ENCODE measurements at regions not wholly inside any gene's neighbourhood (a gene's known extent, or its start where the extent isn't known, plus 50 kb on each side); places are given as distances from the start of the nearest gene placed in this dataset.

DNA sequence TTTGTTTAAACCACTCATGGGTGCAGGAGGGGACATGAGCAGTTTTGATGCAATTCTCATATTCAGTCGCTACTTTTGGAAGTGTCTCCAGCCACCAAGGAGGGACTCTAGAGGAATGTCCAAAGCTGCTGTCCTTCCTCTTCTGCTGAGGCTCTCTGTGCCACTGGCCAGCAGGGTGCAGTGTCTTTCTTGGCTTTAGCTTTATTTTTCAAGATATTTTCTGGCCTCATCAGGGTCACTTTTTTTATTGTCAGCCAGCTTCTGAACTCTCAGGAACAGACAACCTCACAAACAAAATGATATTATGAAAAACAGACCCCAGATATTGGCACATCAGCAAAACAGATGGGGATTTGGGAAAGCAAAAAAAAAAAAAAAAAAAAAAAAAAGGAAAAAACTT, 289.3 kb upstream of the ZSWIM2 start:
- H3K4me1 Mint-ChIP-seq: no peaks in the 10 kb centered on the region
- DNase-seq: peak; percentile 8
- no peaks in the 10 kb centered on the region for H3K36me3 Mint-ChIP-seq
- peak; percentile 62 to 70 for ATAC-seq (replicated peaks)
- H3K4me3 Mint-ChIP-seq: no peak overlapping the region
- H3K27ac Mint-ChIP-seq: no peak overlapping the region
- no peaks in the 10 kb centered on the region for H3K9me3 Mint-ChIP-seq
- no peaks in the 10 kb centered on the region for H3K27me3 Mint-ChIP-seq

DNA sequence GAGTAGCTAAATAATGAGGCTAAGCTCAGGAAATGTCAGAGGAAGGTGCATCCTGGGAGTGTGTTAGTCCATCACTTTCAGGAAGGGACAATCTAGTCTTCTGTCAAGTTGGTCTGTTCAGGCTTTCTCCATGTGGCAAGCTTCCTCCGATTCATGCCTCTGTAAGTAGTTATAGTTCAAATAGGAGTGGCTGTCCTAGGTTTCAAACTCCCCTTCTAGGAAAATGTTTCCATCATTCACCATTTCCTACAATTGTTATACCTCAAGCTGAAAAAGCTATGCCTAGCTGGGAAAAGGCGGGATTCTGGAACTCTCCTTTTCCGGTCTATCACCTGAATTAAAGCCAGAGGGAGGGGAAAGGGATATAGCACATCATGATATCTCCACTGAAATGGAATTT, 287.7 kb upstream of the ZSWIM2 start:
- H3K27me3 Mint-ChIP-seq: no peaks in the 10 kb centered on the region
- H3K4me3 Mint-ChIP-seq: no peak overlapping the region
- H3K4me1 Mint-ChIP-seq: no peaks in the 10 kb centered on the region
- H3K36me3 Mint-ChIP-seq: no peaks in the 10 kb centered on the region
- H3K9me3 Mint-ChIP-seq: peaks cover 0 to 3% of the 10 kb centered on the region in 2 donors
- ATAC-seq (replicated peaks) (no peak), DNase-seq (no peak)
- H3K27ac Mint-ChIP-seq: no peak overlapping the region

DNA sequence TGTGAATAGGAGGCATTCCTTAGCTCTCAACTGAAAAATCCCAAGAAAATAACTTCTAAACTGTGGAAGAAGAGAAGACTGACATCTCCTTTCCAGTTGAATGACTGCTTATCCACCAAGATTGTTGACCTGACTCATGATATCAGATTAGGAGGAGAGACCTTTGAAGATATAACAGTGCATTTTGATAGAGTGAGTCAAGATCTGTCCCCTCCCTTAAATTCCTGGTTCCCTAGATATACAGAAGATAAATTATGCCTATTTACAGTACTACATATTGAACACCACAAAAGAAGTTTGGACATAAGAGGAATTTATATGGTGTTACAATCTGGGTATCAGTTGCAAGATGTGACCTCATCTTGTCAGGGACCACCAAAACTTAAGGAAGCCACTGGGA, 285.3 kb upstream of the ZSWIM2 start:
- no peaks in the 10 kb centered on the region for H3K36me3 Mint-ChIP-seq

DNA sequence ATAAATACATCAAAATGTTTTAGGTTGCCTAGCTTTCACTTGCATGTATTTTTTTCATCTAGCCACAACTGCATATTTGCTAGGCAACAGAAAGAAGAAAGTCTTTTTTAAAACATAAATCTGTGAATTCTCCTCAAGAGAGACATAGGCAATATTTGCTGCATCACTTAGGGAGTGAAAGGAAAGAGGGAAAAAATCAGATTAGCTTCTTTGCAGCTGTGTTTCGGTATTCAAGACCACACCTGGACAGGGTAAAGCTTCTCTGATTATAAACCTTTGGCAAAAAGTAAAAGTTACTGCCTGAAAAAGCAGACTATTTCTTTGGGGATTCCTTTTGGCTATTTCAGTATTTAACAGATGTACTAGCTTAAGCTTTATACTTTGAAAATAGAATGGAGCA, 280.9 kb upstream of the ZSWIM2 start:
- no peak overlapping the region for H3K4me3 Mint-ChIP-seq
- H3K27ac Mint-ChIP-seq: no peak overlapping the region
- DNase-seq: no peak
- H3K36me3 Mint-ChIP-seq: no peaks in the 10 kb centered on the region
- H3K9me3 Mint-ChIP-seq: peaks cover 0 to 3% of the 10 kb centered on the region in 2 donors
- no peak for ATAC-seq (replicated peaks)
- no peaks in the 10 kb centered on the region for H3K27me3 Mint-ChIP-seq
- H3K4me1 Mint-ChIP-seq: no peaks in the 10 kb centered on the region

More for the DNA sequence above, 285.3 kb upstream of the ZSWIM2 start:
- H3K27me3 Mint-ChIP-seq: no peaks in the 10 kb centered on the region
- H3K27ac Mint-ChIP-seq: no peak overlapping the region
- ATAC-seq (replicated peaks): no peak
- H3K4me3 Mint-ChIP-seq: no peak overlapping the region
- DNase-seq: no peak
- H3K4me1 Mint-ChIP-seq: no peaks in the 10 kb centered on the region
- peaks cover 0 to 3% of the 10 kb centered on the region in 2 donors for H3K9me3 Mint-ChIP-seq

DNA sequence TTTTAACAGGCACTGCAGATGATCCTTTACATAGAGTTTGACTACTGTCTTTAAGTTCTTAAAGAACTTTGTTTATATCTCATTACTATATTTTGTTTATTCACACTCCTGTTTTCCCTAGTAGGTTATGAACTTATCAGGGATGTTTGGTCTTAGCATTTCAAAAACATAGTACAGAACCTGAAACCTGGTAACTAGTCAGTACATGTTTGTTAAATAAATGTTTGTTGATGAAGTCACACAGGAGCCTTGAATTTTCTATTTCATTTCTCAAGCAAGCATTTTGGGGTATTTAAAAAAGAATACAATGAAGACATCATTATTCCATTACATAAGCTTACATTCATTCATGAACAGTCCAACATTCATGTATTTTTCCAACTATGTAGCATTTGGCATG, 280.3 kb upstream of the ZSWIM2 start:
- Mint-ChIP-seq H3K9me3 (peaks cover 0 to 3% of the 10 kb centered on the region in 2 donors), H3K4me1 (no peaks in the 10 kb centered on the region), H3K27ac (no peak overlapping the region), H3K36me3 (no peaks in the 10 kb centered on the region), H3K27me3 (no peaks in the 10 kb centered on the region), H3K4me3 (no peak overlapping the region)
- ATAC-seq (replicated peaks): no peak
- DNase-seq: no peak

DNA sequence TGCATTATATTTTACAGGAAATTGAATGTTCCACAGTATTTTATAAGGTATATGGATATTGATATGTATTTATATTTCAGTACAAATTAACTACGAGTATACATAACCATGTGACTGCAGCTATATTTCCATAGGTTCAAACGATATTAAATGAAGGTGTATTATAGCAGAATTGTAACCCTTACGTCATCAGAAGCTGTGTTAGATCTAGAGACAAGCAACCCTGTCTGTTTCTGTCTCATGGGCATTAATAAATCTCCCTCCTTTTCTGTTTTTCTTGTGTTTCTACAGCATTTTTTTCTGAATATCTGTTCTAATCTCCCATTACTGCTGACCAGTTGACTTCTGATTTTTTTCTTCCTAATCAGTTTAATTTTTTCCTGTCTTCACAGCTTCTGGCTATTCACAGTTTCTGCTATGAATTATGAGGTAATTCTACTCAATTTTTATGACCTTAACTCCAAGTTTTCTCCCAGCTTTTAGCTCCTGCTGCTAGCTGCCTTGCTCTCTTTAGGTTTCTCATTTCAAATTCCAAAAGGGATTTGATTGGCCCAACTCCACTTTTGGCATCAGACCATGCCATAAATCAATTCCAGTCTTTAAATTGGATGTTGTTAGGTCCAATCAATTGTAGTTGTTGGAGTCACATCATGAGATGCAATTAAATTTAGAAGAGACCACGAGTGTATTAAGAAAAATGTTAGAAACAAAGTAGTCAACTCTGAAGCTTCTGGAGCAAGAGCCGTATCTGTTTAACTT, 277.5 kb upstream of the ZSWIM2 start:
- Mint-ChIP-seq H3K36me3 (no peaks in the 10 kb centered on the region), H3K27me3 (no peaks in the 10 kb centered on the region), H3K9me3 (no peaks in the 10 kb centered on the region), H3K27ac (no peak overlapping the region), H3K4me1 (no peaks in the 10 kb centered on the region), H3K4me3 (no peak overlapping the region)
- DNase-seq (no peak), ATAC-seq (replicated peaks) (no peak)

DNA sequence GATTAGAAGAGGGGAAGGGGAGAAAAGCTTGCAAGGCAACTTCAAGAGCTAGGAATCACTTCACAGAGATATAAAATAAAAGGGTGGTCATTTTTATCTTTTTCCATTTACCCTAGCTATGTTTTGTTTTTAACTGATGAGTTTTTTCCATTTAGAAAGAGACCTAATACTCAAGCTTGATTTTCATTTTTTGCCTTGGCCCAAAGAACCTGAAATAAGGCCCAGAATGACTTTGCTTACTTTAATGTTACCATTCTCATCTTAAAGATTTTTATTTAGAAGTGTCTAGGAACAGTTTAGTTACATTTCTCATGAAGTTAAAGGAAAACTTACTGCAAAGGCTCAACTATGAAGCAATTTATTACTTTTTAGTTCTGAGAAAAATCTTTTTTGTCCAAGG, 276.3 kb upstream of the ZSWIM2 start:
- H3K4me3 Mint-ChIP-seq: no peak overlapping the region
- H3K9me3 Mint-ChIP-seq: no peaks in the 10 kb centered on the region
- no peaks in the 10 kb centered on the region for H3K27me3 Mint-ChIP-seq
- H3K36me3 Mint-ChIP-seq: no peaks in the 10 kb centered on the region
- no peaks in the 10 kb centered on the region for H3K4me1 Mint-ChIP-seq
- DNase-seq (no peak), ATAC-seq (replicated peaks) (no peak)
- H3K27ac Mint-ChIP-seq: no peak overlapping the region

DNA sequence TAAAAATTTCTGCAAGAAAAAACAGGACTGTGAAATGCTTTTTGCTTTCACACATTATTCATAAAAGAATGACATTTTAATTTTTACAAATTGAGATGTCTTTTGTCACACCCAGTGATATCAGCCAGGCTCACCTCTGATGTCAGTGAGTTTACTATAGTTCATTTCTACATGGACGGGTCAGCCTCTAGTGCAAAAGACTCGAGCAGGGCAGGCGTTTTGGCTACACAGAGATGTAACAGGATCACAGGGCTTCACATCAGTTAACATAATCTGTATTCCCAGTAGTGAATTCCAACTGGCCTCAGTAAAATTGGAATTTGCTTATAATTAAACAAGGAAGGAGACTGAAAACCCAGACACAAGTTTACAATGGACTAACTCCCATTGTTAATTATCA, 275.6 kb upstream of the ZSWIM2 start:
- ATAC-seq (replicated peaks) (no peak), DNase-seq (no peak)
- Mint-ChIP-seq H3K4me3 (no peak overlapping the region), H3K27me3 (no peaks in the 10 kb centered on the region), H3K27ac (no peak overlapping the region), H3K4me1 (no peaks in the 10 kb centered on the region), H3K9me3 (no peaks in the 10 kb centered on the region), H3K36me3 (no peaks in the 10 kb centered on the region)

DNA sequence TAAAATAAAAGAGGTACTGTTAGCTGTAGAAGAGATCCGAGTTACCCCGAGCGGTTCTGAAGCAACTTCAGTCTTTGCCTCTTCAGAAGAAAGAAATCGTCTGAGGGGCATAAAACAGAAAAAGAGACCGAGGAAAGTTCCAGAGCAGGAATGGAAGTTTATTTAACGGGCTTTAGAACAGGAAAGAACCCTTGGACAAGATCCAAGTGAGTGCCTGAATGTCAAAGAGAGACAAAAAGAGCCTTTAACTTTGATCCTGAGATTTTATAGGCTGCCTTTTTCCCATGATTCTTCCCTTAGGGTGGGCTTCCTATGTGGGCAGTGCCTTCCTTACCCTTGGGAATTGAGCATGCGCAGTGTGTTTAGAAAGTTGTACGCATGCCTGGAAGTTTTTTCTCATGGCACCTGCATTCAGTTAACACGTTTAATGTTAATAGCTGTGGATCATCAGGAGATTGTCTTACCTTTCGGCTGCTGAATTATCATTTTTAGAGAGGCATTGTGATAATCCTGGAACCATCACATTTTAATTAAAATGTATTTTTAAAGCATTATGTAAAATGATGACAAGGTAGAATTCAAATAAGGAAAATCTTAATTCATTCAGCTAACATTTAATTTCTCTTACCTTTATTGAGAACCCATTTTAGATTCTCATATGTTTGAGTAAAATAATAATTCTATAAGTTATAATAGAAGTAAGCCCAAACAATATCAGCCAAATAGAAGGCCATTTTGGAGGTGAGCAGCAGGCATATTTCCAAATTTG, 269.5 kb upstream of the ZSWIM2 start:
- H3K9me3 Mint-ChIP-seq: no peaks in the 10 kb centered on the region
- H3K4me1 Mint-ChIP-seq: no peaks in the 10 kb centered on the region
- DNase-seq: no peak
- no peak overlapping the region for H3K27ac Mint-ChIP-seq
- no peaks in the 10 kb centered on the region for H3K36me3 Mint-ChIP-seq
- H3K4me3 Mint-ChIP-seq: no peak overlapping the region
- H3K27me3 Mint-ChIP-seq: no peaks in the 10 kb centered on the region
- no peak for ATAC-seq (replicated peaks)

DNA sequence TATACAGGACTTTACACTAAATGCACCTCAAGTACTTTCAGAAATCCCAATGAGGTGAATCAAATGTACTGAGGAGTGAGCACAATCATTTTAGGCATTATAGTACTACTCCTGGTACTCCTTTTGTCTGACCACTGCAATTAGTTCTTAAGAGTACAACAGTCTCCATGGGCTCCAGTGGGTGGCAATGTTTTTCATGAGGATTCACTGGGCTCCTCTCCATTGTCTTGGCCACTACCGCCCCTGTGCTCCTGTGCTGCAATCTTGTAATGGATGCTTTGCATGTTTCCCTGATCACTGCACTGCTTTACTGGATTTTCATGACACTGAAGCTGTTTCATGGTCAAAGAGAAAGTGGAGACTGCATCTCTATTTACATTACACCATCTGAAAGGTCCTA, 268.5 kb upstream of the ZSWIM2 start:
- Mint-ChIP-seq H3K4me3 (no peak overlapping the region), H3K27ac (no peak overlapping the region), H3K27me3 (no peaks in the 10 kb centered on the region), H3K36me3 (no peaks in the 10 kb centered on the region), H3K9me3 (no peaks in the 10 kb centered on the region), H3K4me1 (no peaks in the 10 kb centered on the region)
- ATAC-seq (replicated peaks) (no peak), DNase-seq (no peak)

DNA sequence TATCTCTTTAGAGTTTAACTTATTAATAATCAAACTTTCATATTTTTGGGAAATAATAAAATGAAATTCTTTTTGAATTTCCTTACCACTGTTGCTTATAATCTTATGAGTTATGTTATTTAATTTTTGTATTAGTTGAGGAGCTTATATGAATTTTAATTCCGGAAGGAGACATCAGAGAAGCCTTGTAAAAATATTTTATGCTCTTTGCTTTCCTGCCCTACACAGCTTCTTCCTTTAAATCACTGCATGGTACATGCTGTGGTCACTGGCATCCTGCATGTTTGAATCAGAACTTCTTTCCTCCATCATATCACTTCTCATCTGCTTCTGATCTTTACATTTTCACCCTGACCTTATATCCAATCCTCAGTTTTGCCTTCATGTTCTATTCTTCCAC, 266.7 kb upstream of the ZSWIM2 start:
- Mint-ChIP-seq H3K36me3 (no peaks in the 10 kb centered on the region), H3K4me3 (no peak overlapping the region), H3K27ac (no peak overlapping the region), H3K9me3 (no peaks in the 10 kb centered on the region), H3K4me1 (no peaks in the 10 kb centered on the region), H3K27me3 (no peaks in the 10 kb centered on the region)
- no peak for DNase-seq
- no peak for ATAC-seq (replicated peaks)

DNA sequence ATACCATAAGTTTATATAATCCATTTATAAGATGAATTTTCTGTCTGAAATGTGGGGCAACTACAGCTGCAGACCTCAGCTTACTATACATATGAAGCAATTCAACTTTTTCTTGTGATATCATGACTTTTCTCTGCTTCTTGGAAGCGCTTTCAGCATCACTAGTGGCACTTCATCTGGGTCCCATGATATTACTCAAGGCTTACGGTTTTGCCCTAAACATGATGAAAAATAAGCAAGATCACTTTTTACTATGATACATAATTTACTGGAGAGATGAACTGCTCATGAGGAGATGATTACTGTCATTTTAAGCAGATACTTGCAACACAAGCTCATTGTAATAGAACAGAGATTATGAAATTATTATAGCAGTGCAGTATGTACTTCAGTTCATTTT, 258.0 kb upstream of the ZSWIM2 start:
- Mint-ChIP-seq H3K36me3 (no peaks in the 10 kb centered on the region), H3K27me3 (no peaks in the 10 kb centered on the region), H3K4me3 (no peak overlapping the region), H3K9me3 (no peaks in the 10 kb centered on the region), H3K27ac (no peak overlapping the region), H3K4me1 (no peaks in the 10 kb centered on the region)
- DNase-seq: no peak
- no peak for ATAC-seq (replicated peaks)

DNA sequence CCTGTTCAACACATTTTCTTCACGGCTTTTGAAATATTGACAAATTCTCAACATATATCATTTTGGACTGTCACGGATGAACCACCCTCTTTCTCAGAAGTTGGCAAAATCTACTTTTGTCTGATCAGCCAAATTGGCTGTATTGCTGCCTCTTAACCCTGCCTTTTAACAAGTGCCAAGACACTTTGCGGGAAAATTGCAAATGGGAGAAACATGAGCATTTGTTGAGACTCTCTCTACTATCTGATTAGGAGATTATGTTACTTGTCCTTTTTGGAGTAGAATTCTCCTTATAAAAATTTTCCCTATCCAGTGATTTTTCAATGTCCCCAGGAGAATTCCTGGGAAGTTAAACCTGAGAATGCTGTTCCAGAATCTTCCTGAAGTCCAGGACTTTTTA, 256.2 kb upstream of the ZSWIM2 start:
- H3K27me3 Mint-ChIP-seq: no peaks in the 10 kb centered on the region
- H3K36me3 Mint-ChIP-seq: no peaks in the 10 kb centered on the region
- ATAC-seq (replicated peaks): no peak
- no peak overlapping the region for H3K27ac Mint-ChIP-seq
- no peak for DNase-seq
- no peak overlapping the region for H3K4me3 Mint-ChIP-seq
- H3K4me1 Mint-ChIP-seq: no peaks in the 10 kb centered on the region
- no peaks in the 10 kb centered on the region for H3K9me3 Mint-ChIP-seq

DNA sequence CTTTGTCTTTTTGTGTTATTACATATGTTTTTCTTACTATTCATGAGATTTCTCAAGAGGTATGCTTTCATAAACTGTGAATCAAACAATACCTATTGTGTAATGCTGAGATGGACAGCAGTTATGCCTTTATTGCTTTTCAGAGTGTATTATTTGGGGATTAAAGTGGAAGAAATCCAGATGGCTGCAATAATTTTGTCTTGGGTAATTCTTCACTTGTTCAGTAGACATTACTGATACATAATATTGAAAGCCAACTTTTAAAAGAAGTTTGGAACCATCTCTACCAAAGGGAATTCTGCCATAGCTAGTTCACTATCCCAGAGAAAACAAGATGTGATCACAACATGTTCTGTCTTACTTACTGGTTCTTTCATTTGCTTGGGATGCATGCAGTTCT, 253.4 kb upstream of the ZSWIM2 start:
- no peak overlapping the region for H3K27ac Mint-ChIP-seq
- no peak overlapping the region for H3K4me3 Mint-ChIP-seq
- H3K36me3 Mint-ChIP-seq: no peaks in the 10 kb centered on the region
- no peaks in the 10 kb centered on the region for H3K27me3 Mint-ChIP-seq
- H3K9me3 Mint-ChIP-seq: no peaks in the 10 kb centered on the region
- no peak for DNase-seq
- no peaks in the 10 kb centered on the region for H3K4me1 Mint-ChIP-seq
- ATAC-seq (replicated peaks): no peak

DNA sequence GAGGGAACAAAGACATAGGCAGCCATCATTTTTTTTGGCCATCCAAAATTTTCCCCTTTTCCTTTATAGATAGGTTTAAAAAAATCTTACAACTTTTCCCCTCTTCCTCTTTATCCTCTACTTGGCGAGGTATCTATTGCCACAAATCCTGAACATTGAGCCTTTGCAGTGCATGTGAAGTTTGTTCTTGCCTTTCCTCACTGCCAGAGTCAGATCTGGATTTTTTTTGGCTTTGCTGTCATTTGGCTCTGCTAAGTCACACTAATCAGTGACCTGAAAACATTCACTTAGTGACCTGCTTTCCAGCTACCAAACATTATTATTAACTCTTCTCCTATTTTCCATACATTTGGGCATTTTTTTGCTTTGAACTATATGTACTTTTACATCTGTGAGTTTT, 249.2 kb upstream of the ZSWIM2 start:
- DNase-seq (no peak), ATAC-seq (replicated peaks) (no peak)
- Mint-ChIP-seq H3K9me3 (no peaks in the 10 kb centered on the region), H3K4me3 (no peak overlapping the region), H3K27me3 (no peaks in the 10 kb centered on the region), H3K36me3 (no peaks in the 10 kb centered on the region), H3K4me1 (no peaks in the 10 kb centered on the region), H3K27ac (no peak overlapping the region)

Measured in stimulated activated naive B cell treated with anti-CD40 and anti-IgM and Interleukin-4, amounts not matched to agents 10 μg/mL and 1 μg/mL and 100 μg/mL, for 72 hours (primary cell).